ENCODE measurements at regions not wholly inside any gene's neighbourhood (a gene's known extent, or its start where the extent isn't known, plus 50 kb on each side); places are given as distances from the start of the nearest gene placed in this dataset.

DNA sequence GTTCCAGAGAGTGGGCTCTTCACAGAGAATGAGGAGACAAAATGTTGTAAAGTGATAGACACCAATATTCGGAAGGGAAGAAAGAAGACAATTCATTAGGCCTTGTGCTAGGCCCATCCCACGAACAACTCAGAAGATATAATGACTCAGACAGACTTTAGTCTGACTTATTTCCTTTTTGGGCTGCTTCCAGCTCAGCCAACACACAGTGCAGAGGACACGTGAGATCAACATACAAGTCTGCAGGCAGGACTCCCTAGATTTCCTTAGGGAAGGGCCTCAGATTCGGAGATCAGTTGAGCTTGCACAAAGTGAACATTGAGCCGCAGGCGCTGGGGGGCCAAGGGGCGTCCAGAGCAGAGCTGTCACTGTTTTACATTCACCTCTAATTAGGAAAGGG lies 290.7 kb upstream of the TENM3 start:
- TF ChIP-seq, protein P1, sequence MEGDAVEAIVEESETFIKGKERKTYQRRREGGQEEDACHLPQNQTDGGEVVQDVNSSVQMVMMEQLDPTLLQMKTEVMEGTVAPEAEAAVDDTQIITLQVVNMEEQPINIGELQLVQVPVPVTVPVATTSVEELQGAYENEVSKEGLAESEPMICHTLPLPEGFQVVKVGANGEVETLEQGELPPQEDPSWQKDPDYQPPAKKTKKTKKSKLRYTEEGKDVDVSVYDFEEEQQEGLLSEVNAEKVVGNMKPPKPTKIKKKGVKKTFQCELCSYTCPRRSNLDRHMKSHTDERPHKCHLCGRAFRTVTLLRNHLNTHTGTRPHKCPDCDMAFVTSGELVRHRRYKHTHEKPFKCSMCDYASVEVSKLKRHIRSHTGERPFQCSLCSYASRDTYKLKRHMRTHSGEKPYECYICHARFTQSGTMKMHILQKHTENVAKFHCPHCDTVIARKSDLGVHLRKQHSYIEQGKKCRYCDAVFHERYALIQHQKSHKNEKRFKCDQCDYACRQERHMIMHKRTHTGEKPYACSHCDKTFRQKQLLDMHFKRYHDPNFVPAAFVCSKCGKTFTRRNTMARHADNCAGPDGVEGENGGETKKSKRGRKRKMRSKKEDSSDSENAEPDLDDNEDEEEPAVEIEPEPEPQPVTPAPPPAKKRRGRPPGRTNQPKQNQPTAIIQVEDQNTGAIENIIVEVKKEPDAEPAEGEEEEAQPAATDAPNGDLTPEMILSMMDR (IDR thresholded peaks at IDR 0.05; ENCODE audit: control insufficient read depth, insufficient read depth, low read depth, low read length, missing control alignments) = no peak
- no peak overlapping the region for H3K4me3 ChIP-seq (ENCODE audit: control insufficient read depth, low read depth, low read length)
- DNase-seq (ENCODE audit: low read depth) = peak; percentile 72

DNA sequence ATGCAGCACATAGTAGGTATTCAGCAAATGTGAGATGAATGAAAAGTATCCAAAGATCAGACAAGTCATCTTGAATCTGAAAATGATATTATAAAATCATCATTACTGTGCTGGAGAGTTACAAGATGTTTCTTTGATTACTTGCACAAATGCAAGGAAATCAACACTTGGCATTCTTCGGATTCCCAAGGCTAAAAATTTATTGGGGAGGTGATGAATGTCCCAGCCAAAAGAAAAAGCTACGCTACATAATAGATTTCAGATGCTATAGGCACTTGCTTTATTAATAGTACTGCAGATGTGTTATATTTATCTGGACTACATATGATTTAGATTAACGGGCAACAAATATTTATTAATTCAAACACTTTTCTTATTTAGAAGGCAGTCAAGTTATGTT lies 286.7 kb upstream of the TENM3 start:
- DNase-seq (ENCODE audit: low read depth) = no peak
- TF ChIP-seq, protein P1 (IDR thresholded peaks at IDR 0.05; ENCODE audit: control insufficient read depth, insufficient read depth, low read depth, low read length, missing control alignments) = no peak
- H3K4me3 ChIP-seq (ENCODE audit: control insufficient read depth, low read depth, low read length) = no peak overlapping the region

DNA sequence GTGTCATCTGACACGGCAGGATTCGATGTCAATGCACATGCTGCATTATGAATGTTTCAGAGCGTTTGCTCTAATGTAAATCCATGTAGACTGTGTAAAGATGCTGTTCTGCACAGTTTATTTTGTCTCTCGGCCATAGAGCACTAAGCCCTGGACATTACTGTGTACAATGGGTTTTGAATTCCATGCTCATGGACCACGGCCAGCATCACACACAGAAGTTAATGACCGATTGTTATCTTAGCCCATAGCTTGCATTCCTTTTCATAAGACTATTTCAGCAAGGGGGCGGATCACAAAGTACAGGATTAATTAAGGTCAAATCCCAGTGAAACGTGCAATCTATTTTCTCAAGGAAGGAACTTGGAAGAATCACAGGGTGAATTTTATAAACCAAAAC lies 286.1 kb upstream of the TENM3 start:
- TF ChIP-seq, protein P1 (IDR thresholded peaks at IDR 0.05; ENCODE audit: control insufficient read depth, insufficient read depth, low read depth, low read length, missing control alignments) = no peak
- DNase-seq (ENCODE audit: low read depth) = peak; percentile 61
- H3K4me3 ChIP-seq (ENCODE audit: control insufficient read depth, low read depth, low read length) = no peak overlapping the region

DNA sequence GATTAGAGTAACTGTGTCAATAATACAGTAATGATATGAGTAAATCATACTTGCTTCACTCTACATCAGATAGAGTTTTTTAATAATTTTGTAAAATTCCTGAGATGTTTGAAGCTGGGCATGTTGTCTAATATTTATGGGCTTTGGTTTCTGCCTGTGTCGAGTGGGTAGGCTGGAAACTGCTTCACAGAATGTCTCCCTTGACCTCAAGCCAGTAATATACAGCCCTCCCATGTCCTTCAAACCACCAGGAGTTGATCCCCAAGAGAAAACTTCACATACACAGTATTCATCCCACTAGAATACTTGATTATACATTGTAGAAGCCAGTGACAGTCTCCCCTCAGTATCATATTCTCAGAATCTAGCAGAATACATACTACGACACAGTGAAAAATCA lies 284.8 kb upstream of the TENM3 start:
- TF ChIP-seq, protein P1 (IDR thresholded peaks at IDR 0.05; ENCODE audit: control insufficient read depth, insufficient read depth, low read depth, low read length, missing control alignments) = no peak
- DNase-seq (ENCODE audit: low read depth) = no peak
- no peak overlapping the region for H3K4me3 ChIP-seq (ENCODE audit: control insufficient read depth, low read depth, low read length)

DNA sequence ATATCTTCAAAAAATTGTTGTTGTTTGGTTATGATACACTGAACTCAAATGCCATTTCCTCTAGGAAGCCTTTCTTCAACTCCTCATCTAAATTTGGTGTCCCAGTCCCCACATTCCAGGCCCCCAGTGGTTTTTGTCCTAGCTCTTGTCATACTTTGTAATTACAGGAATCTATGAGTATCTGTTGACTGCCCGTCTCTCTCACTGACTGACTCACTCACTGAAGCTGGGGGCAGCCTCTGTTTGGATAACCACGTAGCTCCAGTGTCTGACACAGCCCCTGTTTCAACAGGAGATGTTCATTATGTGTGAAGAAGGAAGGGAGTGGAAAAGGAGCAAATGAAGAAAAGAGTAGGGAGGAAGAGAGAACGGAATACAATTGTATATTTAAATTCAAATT lies 284.1 kb upstream of the TENM3 start:
- TF ChIP-seq, protein P1 (IDR thresholded peaks at IDR 0.05; ENCODE audit: control insufficient read depth, insufficient read depth, low read depth, low read length, missing control alignments) = no peak
- no peak for DNase-seq (ENCODE audit: low read depth)
- no peak overlapping the region for H3K4me3 ChIP-seq (ENCODE audit: control insufficient read depth, low read depth, low read length)

DNA sequence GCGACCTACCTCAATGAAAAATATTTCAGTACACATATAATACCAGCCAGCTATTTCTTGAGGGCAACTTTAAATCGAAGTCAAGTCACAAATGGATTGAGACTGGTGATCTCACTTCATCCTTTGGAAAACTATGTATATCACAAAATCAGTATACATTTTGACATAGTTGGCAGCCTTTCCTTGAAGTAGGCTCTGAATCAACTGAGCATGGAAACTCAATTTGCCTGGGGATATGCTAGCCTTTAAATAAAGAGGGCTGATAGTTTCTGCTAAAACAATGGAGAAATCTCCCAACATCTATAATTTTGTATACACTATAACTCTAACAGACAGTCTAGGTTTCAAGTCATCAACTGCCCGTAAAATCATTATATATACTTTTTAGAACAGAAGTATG lies 282.8 kb upstream of the TENM3 start:
- no peak for DNase-seq (ENCODE audit: low read depth)
- H3K4me3 ChIP-seq (ENCODE audit: control insufficient read depth, low read depth, low read length) = no peak overlapping the region
- TF ChIP-seq, protein P1 (IDR thresholded peaks at IDR 0.05; ENCODE audit: control insufficient read depth, insufficient read depth, low read depth, low read length, missing control alignments) = no peak

DNA sequence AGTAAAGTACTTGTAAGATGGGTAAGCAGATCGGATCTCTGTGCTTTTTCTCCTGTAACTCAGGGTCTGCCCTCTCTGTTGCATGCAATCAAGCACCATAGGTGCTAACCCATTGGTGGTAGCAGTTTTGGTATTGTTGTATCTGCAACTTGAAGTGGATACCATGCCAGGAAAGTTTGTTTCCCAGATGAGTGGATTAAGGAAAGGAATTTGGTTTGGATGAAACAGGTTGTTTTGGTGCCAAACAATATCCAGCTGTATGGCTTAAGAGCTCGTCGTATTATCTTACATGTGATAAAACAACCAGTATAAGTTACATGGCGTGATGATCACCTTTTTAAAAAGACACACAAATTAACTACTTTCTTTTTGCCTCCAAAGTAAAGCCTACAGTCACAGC lies 280.9 kb upstream of the TENM3 start:
- DNase-seq (ENCODE audit: low read depth) = no peak
- no peak overlapping the region for H3K4me3 ChIP-seq (ENCODE audit: control insufficient read depth, low read depth, low read length)
- TF ChIP-seq, protein P1 (IDR thresholded peaks at IDR 0.05; ENCODE audit: control insufficient read depth, insufficient read depth, low read depth, low read length, missing control alignments) = no peak

Data from AG09309 (cell line).